Osteoblast (primary cell): ENCODE measurements at regions not wholly inside any gene's neighbourhood (a gene's known extent, or its start where the extent isn't known, plus 50 kb on each side); places are given as distances from the start of the nearest gene placed in this dataset.

ENCODE experiments used
- DNase-seq: peaks from one replicate; pipeline ENCODE4 v3.0.0; 2011; ENCODE audit warnings: low spot score, mixed read lengths; ENCODE audit not compliant: insufficient read length; ENCODE audit errors: missing footprints
- H2AFZ ChIP-seq: 2 replicates; pipeline ENCODE4 v1.6.0; 2011; ENCODE audit warnings: mild to moderate bottlenecking, low read length
- H3K27ac ChIP-seq: 2 replicates; pipeline ENCODE4 v1.5.1; 2011; ENCODE audit warnings: mild to moderate bottlenecking, low read depth, low read length, moderate library complexity
- H3K27me3 ChIP-seq: 2 replicates; pipeline ENCODE4 v1.6.0; 2012; ENCODE audit warnings: mild to moderate bottlenecking, control low read depth, inconsistent platforms, low read length, moderate library complexity; ENCODE audit not compliant: insufficient read depth
- H3K36me3 ChIP-seq: 2 replicates; pipeline ENCODE4 v1.5.1; 2011; ENCODE audit warnings: mild to moderate bottlenecking, low read length, control low read depth, moderate library complexity; ENCODE audit not compliant: insufficient read depth
- H3K4me1 ChIP-seq: 2 replicates; pipeline ENCODE4 v1.5.1; 2011; ENCODE audit warnings: mild to moderate bottlenecking, low read length, control low read depth, moderate library complexity; ENCODE audit not compliant: insufficient read depth
- H3K4me2 ChIP-seq: 2 replicates; pipeline ENCODE4 v1.6.0; 2011; ENCODE audit warnings: mild to moderate bottlenecking, low read length; ENCODE audit not compliant: insufficient read depth
- H3K4me3 ChIP-seq: fragments of 200-600 bp; sonication (generic); 3 replicates; pipeline ENCODE4 v1.5.1; 2012; ENCODE audit warnings: mild to moderate bottlenecking, low read length, inconsistent platforms; ENCODE audit not compliant: insufficient read depth
- H3K79me2 ChIP-seq: 2 replicates; pipeline ENCODE4 v1.6.0; 2012; ENCODE audit warnings: mild to moderate bottlenecking, low read length, control low read depth, inconsistent platforms; ENCODE audit not compliant: insufficient read depth
- H3K9me3 ChIP-seq: 2 replicates; pipeline ENCODE4 v1.5.1; 2011; ENCODE audit warnings: low read depth, low read length, control low read depth
- H4K20me1 ChIP-seq: 2 replicates; pipeline ENCODE4 v1.6.0; 2012; ENCODE audit warnings: mild to moderate bottlenecking, low read length, control low read depth; ENCODE audit not compliant: insufficient read depth
- TF ChIP-seq, protein P1 (sequence below): IDR thresholded peaks from 2 replicates; pipeline ENCODE4 v1.5.1; 2011; ENCODE audit warnings: mild to moderate bottlenecking, low read depth, low read length, moderate library complexity; ENCODE audit errors: extremely low read depth

DNA sequence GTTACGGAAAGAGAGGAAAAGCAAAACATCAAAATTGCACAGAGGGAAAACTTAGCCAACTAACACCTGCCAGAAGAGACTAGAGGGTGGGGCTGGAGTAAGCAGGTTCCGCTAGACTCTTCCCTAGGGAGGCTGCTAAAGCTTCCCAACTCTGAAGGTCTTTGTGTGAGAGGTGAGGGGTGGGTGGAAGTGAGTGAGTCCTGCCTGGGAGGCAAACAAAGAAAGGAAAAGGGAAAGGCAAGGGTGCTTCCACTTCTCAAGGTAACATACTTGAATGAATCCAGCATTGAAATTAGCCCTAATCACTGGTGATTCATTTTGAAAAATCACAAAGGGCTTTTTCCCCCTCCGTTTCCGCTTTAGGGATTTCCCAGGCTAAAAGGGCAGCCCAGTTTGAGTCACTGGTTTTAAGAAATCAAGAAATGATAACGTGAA, 220.5 kb upstream of the ADAMTS9 start:
- DNase-seq, result no peak

DNA sequence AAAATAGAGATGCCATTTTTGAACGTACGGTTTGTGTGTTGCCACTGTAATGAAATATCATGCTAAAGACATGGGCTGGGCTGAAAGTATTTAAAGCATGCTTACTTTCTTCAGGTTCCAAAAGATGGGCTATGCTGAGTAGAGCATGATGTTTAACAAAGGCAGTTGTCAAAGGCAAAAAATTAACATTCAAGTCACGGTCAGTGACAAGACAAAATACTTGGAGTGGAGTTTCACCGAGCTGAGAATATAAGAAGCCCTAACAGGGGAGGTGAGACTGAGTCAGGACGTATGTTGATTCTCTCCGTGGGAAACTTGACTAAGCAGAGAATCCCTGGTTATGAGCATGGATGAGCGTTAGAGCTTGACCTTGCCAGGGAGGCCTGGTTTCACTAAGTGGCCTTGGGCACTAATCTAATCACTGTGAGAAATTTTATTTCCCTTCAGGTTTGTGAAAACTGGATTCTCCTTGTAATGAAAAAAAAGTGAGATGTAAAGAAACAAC, 218.2 kb upstream of the ADAMTS9 start:
- H3K4me2 ChIP-seq, result no peak overlapping the region
- TF ChIP-seq, protein P1, sequence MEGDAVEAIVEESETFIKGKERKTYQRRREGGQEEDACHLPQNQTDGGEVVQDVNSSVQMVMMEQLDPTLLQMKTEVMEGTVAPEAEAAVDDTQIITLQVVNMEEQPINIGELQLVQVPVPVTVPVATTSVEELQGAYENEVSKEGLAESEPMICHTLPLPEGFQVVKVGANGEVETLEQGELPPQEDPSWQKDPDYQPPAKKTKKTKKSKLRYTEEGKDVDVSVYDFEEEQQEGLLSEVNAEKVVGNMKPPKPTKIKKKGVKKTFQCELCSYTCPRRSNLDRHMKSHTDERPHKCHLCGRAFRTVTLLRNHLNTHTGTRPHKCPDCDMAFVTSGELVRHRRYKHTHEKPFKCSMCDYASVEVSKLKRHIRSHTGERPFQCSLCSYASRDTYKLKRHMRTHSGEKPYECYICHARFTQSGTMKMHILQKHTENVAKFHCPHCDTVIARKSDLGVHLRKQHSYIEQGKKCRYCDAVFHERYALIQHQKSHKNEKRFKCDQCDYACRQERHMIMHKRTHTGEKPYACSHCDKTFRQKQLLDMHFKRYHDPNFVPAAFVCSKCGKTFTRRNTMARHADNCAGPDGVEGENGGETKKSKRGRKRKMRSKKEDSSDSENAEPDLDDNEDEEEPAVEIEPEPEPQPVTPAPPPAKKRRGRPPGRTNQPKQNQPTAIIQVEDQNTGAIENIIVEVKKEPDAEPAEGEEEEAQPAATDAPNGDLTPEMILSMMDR, result no peak
- H3K4me1 ChIP-seq, result no peaks in the 10 kb centered on the region
- no peaks in the 10 kb centered on the region for H3K9me3 ChIP-seq
- H4K20me1 ChIP-seq, result no peaks in the 10 kb centered on the region
- no peak overlapping the region for H2AFZ ChIP-seq
- H3K4me3 ChIP-seq, result no peak overlapping the region
- no peak overlapping the region for H3K27ac ChIP-seq
- H3K79me2 ChIP-seq, result no peaks in the 10 kb centered on the region
- peak; percentile 10 for DNase-seq
- no peaks in the 10 kb centered on the region for H3K27me3 ChIP-seq
- H3K36me3 ChIP-seq, result no peaks in the 10 kb centered on the region

More for the DNA sequence above, 220.5 kb upstream of the ADAMTS9 start:
- H4K20me1 ChIP-seq, result no peaks in the 10 kb centered on the region
- H3K27me3 ChIP-seq, result no peaks in the 10 kb centered on the region
- no peaks in the 10 kb centered on the region for H3K36me3 ChIP-seq
- no peak overlapping the region for H3K4me3 ChIP-seq
- H2AFZ ChIP-seq, result no peak overlapping the region
- no peaks in the 10 kb centered on the region for H3K79me2 ChIP-seq
- TF ChIP-seq, protein P1, result no peak
- no peaks in the 10 kb centered on the region for H3K4me1 ChIP-seq
- no peak overlapping the region for H3K4me2 ChIP-seq
- no peaks in the 10 kb centered on the region for H3K9me3 ChIP-seq
- H3K27ac ChIP-seq, result no peak overlapping the region

DNA sequence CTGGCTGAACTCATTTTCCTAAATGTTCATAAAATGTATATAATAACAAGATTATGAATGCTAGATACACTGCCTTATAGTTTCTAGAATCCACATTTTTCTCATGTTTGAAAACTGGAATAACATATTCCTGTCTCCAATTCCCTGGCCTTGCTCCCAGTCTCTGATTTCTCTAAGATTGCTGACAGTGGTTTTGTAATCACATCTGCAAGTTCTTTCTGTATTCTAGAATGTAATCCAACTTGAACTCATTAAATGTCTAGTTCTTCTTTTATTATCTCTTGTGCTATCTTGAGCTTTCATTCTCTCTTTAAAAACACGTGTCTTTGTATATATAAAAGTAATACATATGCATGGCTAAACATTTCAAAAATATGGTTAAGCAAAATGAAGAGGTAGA, 215.2 kb upstream of the ADAMTS9 start:
- H3K27me3 ChIP-seq, result no peaks in the 10 kb centered on the region
- TF ChIP-seq, protein P1, result no peak
- H3K36me3 ChIP-seq, result no peaks in the 10 kb centered on the region
- H3K4me2 ChIP-seq, result no peak overlapping the region
- H2AFZ ChIP-seq, result no peak overlapping the region
- H3K9me3 ChIP-seq, result no peaks in the 10 kb centered on the region
- H3K4me1 ChIP-seq, result no peaks in the 10 kb centered on the region
- no peak overlapping the region for H3K4me3 ChIP-seq
- H4K20me1 ChIP-seq, result no peaks in the 10 kb centered on the region
- no peaks in the 10 kb centered on the region for H3K79me2 ChIP-seq
- no peak overlapping the region for H3K27ac ChIP-seq
- DNase-seq, result no peak

DNA sequence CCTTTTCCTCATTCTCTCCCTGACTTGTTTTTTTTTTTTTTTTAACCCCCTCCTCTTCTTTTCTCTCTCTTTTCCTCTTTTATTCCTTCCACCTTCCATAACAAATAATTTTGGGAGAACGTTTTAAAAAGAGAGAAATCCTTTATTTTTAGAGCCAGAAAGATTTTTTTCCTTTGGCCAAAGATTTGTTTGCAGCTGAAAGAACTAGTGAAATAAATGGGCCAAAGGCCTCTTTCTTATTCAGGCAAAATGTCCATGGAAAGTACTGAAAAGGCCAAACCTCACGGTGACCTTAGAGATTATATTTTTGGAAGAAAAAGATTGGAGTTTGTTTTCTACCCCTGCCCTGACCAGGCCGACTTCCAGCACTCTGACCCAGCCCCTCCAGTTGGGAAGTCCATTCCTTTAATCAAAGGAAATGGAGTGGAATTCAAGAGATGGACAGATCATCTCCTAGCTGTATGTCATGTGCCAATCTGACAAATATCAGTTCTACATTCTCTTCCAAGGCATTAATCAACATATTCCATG, 214.3 kb upstream of the ADAMTS9 start:
- Histone ChIP-seq H3K9me3 (no peaks in the 10 kb centered on the region), H3K4me2 (no peak overlapping the region), H3K4me1 (no peaks in the 10 kb centered on the region), H3K27ac (no peak overlapping the region), H2AFZ (no peak overlapping the region), H4K20me1 (no peaks in the 10 kb centered on the region), H3K36me3 (no peaks in the 10 kb centered on the region), H3K4me3 (no peak overlapping the region), H3K79me2 (no peaks in the 10 kb centered on the region), H3K27me3 (no peaks in the 10 kb centered on the region)
- DNase-seq, result no peak
- TF ChIP-seq, protein P1, result no peak
